ENCODE measurements at regions not wholly inside any gene's neighbourhood (a gene's known extent, or its start where the extent isn't known, plus 50 kb on each side); places are given as distances from the start of the nearest gene placed in this dataset.
"Not testable (repeated sequence)": the region's sequence is repeated elsewhere in the genome, so short reads cannot be mapped to it uniquely, and the experiment has no call there.

DNA sequence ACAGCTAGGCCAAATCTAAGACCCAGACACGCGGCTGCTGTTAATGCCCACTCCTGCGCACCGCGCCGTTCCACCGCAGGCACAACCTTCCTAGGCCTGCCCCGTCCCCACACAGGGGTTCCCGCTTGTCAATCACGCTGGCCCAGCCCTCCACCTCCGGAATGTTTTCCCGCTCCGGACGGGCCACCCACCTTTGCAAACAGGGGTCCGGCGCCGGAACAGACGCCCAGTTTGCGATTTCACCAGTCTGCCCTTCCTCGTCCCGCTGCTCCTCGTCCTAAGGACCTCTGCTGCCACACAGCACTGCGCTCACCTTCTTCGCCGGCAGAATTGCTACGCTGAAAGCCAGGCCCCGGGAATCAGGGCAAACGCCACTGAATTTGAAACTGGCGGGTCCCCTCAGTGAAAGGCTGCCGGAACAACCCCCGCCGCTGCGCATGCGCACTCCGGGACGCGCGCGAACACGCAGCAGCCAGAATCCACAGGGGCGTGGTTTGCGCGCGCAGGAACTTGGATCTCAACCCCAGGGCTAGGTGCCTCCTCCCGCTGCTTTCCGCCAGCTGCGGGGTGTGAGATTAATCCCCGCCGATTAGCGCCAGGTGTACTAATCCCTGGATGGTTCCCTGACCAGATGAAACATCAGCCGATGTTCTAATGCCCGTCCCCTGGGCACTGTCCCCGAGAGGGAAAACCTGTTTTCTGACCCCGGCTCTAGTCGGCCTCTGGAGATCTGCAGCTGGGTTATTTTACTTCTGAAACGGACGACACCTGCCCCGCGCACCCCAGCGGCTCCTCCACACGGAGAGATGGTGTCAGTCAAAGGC is 159.7 kb downstream of the KLRB1 start:
- not testable (repeated sequence) for H4K20me1 ChIP-seq (ENCODE audit: insufficient read depth); H3F3A ChIP-seq (ENCODE audit: insufficient read depth, low read length, poor library complexity, severe bottlenecking); H3K9me2 ChIP-seq (ENCODE audit: insufficient read depth, low read length); H3K27ac ChIP-seq (ENCODE audit: low read length); H3K27me3 ChIP-seq (ENCODE audit: insufficient read depth, low read depth, low read length); H3K36me3 ChIP-seq (ENCODE audit: insufficient read depth, low read length); H3K79me2 ChIP-seq (replicated peaks; ENCODE audit: insufficient read depth, low read length); H3K9me3 ChIP-seq (ENCODE audit: low read length); H3K4me2 ChIP-seq (ENCODE audit: low read length)
- H2AFZ ChIP-seq (ENCODE audit: low read depth, low read length) = peak overlapping the region; percentile 54
- peak overlapping the region; percentile 69 for H3K4me3 ChIP-seq (ENCODE audit: low read length)
- H3K9ac ChIP-seq (ENCODE audit: low read length) = peak overlapping the region; percentile 54
- TF ChIP-seq SMC3 (conservative IDR thresholded peaks at IDR 0.05; ENCODE audit: poor library complexity) (peak; percentile 40), POLR2AphosphoS5 (IDR thresholded peaks at IDR 0.05) (peak; percentile 6), MXI1 (conservative IDR thresholded peaks at IDR 0.05; ENCODE audit: poor library complexity, severe bottlenecking) (peak; percentile 94)

DNA sequence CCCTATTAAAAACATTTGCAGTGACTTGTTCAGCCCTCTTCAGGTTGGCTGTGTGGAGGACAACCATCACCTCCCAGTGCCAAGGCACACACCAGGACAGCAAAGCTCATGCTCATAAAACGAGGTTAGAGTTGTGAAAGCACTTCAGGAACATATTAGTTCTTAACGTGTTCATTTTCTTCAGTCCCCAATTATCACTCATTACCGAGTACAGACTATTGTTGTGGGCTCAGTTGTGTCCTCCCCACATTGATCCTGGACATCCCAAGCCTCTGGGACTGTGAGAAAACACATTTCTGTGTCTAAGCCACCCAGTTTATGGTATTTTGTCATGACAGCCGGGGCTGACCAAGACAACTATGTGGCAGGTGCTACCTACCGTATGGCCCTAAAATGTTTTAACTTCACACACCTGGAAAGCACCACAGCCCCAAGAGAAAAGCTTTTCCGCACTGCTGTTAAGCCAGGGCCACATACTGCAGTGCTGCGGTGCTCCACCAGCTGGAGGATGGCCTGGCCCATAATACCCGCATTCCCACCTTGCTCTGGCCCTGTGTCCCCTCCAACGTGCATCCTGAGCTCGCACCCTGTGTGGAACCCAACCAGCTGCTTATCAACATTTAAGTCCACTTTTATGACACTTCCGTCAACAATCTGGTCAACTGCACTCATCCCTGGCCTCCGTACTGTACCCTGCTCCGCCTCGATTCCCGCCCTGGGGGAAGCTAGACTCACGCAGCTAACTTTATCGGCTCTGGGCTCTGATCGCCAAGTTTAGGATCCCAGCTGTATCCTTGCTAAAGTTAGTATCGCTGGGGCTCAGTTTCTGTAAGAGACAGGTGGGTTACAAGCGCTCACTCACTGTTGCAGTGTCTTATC is 160.6 kb downstream of the KLRB1 start:
- H3K27ac ChIP-seq (ENCODE audit: low read length); H3F3A ChIP-seq (ENCODE audit: insufficient read depth, low read length, poor library complexity, severe bottlenecking); H3K4me2 ChIP-seq (ENCODE audit: low read length); H3K36me3 ChIP-seq (ENCODE audit: insufficient read depth, low read length); H3K9ac ChIP-seq (ENCODE audit: low read length); H3K79me2 ChIP-seq (replicated peaks; ENCODE audit: insufficient read depth, low read length); H2AFZ ChIP-seq (ENCODE audit: low read depth, low read length); H3K9me3 ChIP-seq (ENCODE audit: low read length); H3K9me2 ChIP-seq (ENCODE audit: insufficient read depth, low read length); H3K27me3 ChIP-seq (ENCODE audit: insufficient read depth, low read depth, low read length); H4K20me1 ChIP-seq (ENCODE audit: insufficient read depth): not testable (repeated sequence)
- peak overlapping the region; percentile 69 for H3K4me3 ChIP-seq (ENCODE audit: low read length)

- H4K20me1 ChIP-seq (ENCODE audit: insufficient read depth); H3K9me2 ChIP-seq (ENCODE audit: insufficient read depth, low read length); H3K27ac ChIP-seq (ENCODE audit: low read length); H3K79me2 ChIP-seq (replicated peaks; ENCODE audit: insufficient read depth, low read length); H3K4me3 ChIP-seq (ENCODE audit: low read length); H3F3A ChIP-seq (ENCODE audit: insufficient read depth, low read length, poor library complexity, severe bottlenecking); H2AFZ ChIP-seq (ENCODE audit: low read depth, low read length); H3K4me2 ChIP-seq (ENCODE audit: low read length); H3K27me3 ChIP-seq (ENCODE audit: insufficient read depth, low read depth, low read length); H3K9ac ChIP-seq (ENCODE audit: low read length); H3K9me3 ChIP-seq (ENCODE audit: low read length); H3K36me3 ChIP-seq (ENCODE audit: insufficient read depth, low read length): not testable (repeated sequence)
These were observed 167.3 kb downstream of the KLRB1 start for GRCh38 chr12:9440428-9440827.

- H2AFZ ChIP-seq (ENCODE audit: low read depth, low read length); H3K36me3 ChIP-seq (ENCODE audit: insufficient read depth, low read length); H3K9me2 ChIP-seq (ENCODE audit: insufficient read depth, low read length); H3K27ac ChIP-seq (ENCODE audit: low read length); H3K79me2 ChIP-seq (replicated peaks; ENCODE audit: insufficient read depth, low read length); H4K20me1 ChIP-seq (ENCODE audit: insufficient read depth); H3K27me3 ChIP-seq (ENCODE audit: insufficient read depth, low read depth, low read length); H3K9me3 ChIP-seq (ENCODE audit: low read length); H3K4me3 ChIP-seq (ENCODE audit: low read length); H3F3A ChIP-seq (ENCODE audit: insufficient read depth, low read length, poor library complexity, severe bottlenecking); H3K9ac ChIP-seq (ENCODE audit: low read length); H3K4me2 ChIP-seq (ENCODE audit: low read length): not testable (repeated sequence)
These were observed 172.0 kb downstream of the KLRB1 start for GRCh38 chr12:9435682-9436081.

GRCh38 chr12:9430385-9430784 is 177.3 kb downstream of the KLRB1 start:
- not testable (repeated sequence) for H3K36me3 ChIP-seq (ENCODE audit: insufficient read depth, low read length); H3K79me2 ChIP-seq (replicated peaks; ENCODE audit: insufficient read depth, low read length)

DNA sequence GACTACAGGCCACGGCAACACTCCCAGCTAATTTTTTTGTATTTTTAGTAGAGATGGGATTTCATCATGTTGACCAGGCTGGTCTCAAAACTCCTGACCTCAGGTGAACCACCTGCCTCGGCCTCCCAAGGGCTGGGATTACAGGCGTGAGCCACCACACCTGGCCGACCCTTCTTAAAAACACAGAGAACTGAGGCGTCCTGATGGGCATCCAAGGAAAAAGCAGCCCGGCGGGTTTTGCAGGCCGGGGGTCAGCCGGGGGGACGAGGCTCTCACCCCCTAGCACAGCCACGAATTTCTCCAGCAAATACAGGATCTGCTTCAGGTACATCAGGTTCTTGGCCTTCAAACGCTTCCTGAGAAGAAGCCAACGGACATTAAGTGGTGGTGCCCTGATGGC is 178.9 kb downstream of the KLRB1 start:
- H3F3A ChIP-seq (ENCODE audit: insufficient read depth, low read length, poor library complexity, severe bottlenecking); H4K20me1 ChIP-seq (ENCODE audit: insufficient read depth); H3K27ac ChIP-seq (ENCODE audit: low read length); H3K4me2 ChIP-seq (ENCODE audit: low read length); H3K9me2 ChIP-seq (ENCODE audit: insufficient read depth, low read length); H3K36me3 ChIP-seq (ENCODE audit: insufficient read depth, low read length); H3K79me2 ChIP-seq (replicated peaks; ENCODE audit: insufficient read depth, low read length); H3K27me3 ChIP-seq (ENCODE audit: insufficient read depth, low read depth, low read length); H3K4me3 ChIP-seq (ENCODE audit: low read length); H2AFZ ChIP-seq (ENCODE audit: low read depth, low read length); H3K9me3 ChIP-seq (ENCODE audit: low read length); H3K9ac ChIP-seq (ENCODE audit: low read length): not testable (repeated sequence)

More at GRCh38 chr12:9430385-9430784, 177.3 kb downstream of the KLRB1 start:
- not testable (repeated sequence) for H3K9me3 ChIP-seq (ENCODE audit: low read length); H3K27me3 ChIP-seq (ENCODE audit: insufficient read depth, low read depth, low read length); H2AFZ ChIP-seq (ENCODE audit: low read depth, low read length); H3F3A ChIP-seq (ENCODE audit: insufficient read depth, low read length, poor library complexity, severe bottlenecking); H3K9me2 ChIP-seq (ENCODE audit: insufficient read depth, low read length); H3K27ac ChIP-seq (ENCODE audit: low read length); H4K20me1 ChIP-seq (ENCODE audit: insufficient read depth); H3K4me2 ChIP-seq (ENCODE audit: low read length); H3K9ac ChIP-seq (ENCODE audit: low read length); H3K4me3 ChIP-seq (ENCODE audit: low read length)

GRCh38 chr12:9425429-9425828 is 182.3 kb downstream of the KLRB1 start:
- H3K9ac ChIP-seq (ENCODE audit: low read length); H3K4me2 ChIP-seq (ENCODE audit: low read length); H3K36me3 ChIP-seq (ENCODE audit: insufficient read depth, low read length); H2AFZ ChIP-seq (ENCODE audit: low read depth, low read length); H3K27me3 ChIP-seq (ENCODE audit: insufficient read depth, low read depth, low read length); H3K4me3 ChIP-seq (ENCODE audit: low read length); H3K9me2 ChIP-seq (ENCODE audit: insufficient read depth, low read length); H4K20me1 ChIP-seq (ENCODE audit: insufficient read depth); H3K27ac ChIP-seq (ENCODE audit: low read length); H3K79me2 ChIP-seq (replicated peaks; ENCODE audit: insufficient read depth, low read length); H3F3A ChIP-seq (ENCODE audit: insufficient read depth, low read length, poor library complexity, severe bottlenecking); H3K9me3 ChIP-seq (ENCODE audit: low read length): not testable (repeated sequence)
